H9 (cell line): ENCODE measurements at regions not wholly inside any gene's neighbourhood (a gene's known extent, or its start where the extent isn't known, plus 50 kb on each side); places are given as distances from the start of the nearest gene placed in this dataset.

Source experiments
- DNase-seq: peaks from one replicate; pipeline ENCODE4 v3.0.0-alpha.2; 2017
- H2AFZ ChIP-seq: one replicate; pipeline ENCODE4 v1.6.1; 2013; ENCODE audit warnings: mild to moderate bottlenecking, low read length, control low read depth, moderate library complexity
- H2AK5ac ChIP-seq: 2 replicates; pipeline ENCODE4 v1.6.1; 2013; ENCODE audit warnings: low read length, control low read depth, mixed read lengths; ENCODE audit not compliant: insufficient read length
- H2BK120ac ChIP-seq: one replicate; pipeline ENCODE4 v1.6.1; 2013; ENCODE audit warnings: low read depth, mild to moderate bottlenecking, low read length, control low read depth, inconsistent platforms; ENCODE audit not compliant: poor library complexity, severe bottlenecking
- H2BK12ac ChIP-seq: 2 replicates; pipeline ENCODE4 v1.6.1; 2013; ENCODE audit warnings: low read length, control low read depth, mixed read lengths, low read depth; ENCODE audit not compliant: insufficient read length
- H2BK15ac ChIP-seq: 2 replicates; pipeline ENCODE4 v1.6.1; 2013; ENCODE audit warnings: low read depth, low read length, control low read depth
- H2BK20ac ChIP-seq: one replicate; pipeline ENCODE4 v1.6.1; 2013; ENCODE audit warnings: low read depth, mild to moderate bottlenecking, low read length, control low read depth, inconsistent platforms; ENCODE audit not compliant: poor library complexity, severe bottlenecking
- H2BK5ac ChIP-seq: 2 replicates; pipeline ENCODE4 v1.6.1; 2013; ENCODE audit warnings: low read length, control low read depth, mixed read lengths; ENCODE audit not compliant: insufficient read length
- H3K14ac ChIP-seq: 2 replicates; pipeline ENCODE4 v1.6.1; 2013; ENCODE audit warnings: low read length, control low read depth; ENCODE audit not compliant: insufficient read depth
- H3K18ac ChIP-seq: 2 replicates; pipeline ENCODE4 v1.6.1; 2013; ENCODE audit warnings: low read depth, mild to moderate bottlenecking, mixed read lengths, low read length, control low read depth; ENCODE audit not compliant: insufficient read length
- H3K23ac ChIP-seq: 2 replicates; pipeline ENCODE4 v1.6.1; 2013; ENCODE audit warnings: low read length, control low read depth, mixed read lengths, low read depth; ENCODE audit not compliant: insufficient read length
- H3K23me2 ChIP-seq: 2 replicates; pipeline ENCODE4 v1.6.1; 2013; ENCODE audit warnings: low read depth, mild to moderate bottlenecking, mixed read lengths, low read length, control low read depth; ENCODE audit not compliant: insufficient read length, poor library complexity, severe bottlenecking
- H3K27ac ChIP-seq: 2 replicates; pipeline ENCODE4 v1.5.1; 2013; ENCODE audit warnings: low read length, control low read depth, mixed read lengths, low read depth; ENCODE audit not compliant: insufficient read length
- H3K27me3 ChIP-seq: 2 replicates; pipeline ENCODE4 v1.6.1; 2013; ENCODE audit warnings: low read length, control low read depth, inconsistent platforms; ENCODE audit not compliant: insufficient read depth
- H3K4ac ChIP-seq: 2 replicates; pipeline ENCODE4 v1.6.1; 2013; ENCODE audit warnings: low read depth, mild to moderate bottlenecking, control low read depth, inconsistent platforms, low read length, moderate library complexity
- H3K4me1 ChIP-seq: 2 replicates; pipeline ENCODE4 v1.6.1; 2013; ENCODE audit warnings: low read length, control low read depth, inconsistent platforms; ENCODE audit not compliant: insufficient read depth
- H3K4me2 ChIP-seq: 2 replicates; pipeline ENCODE4 v1.6.1; 2013; ENCODE audit warnings: low read length, control low read depth, mixed read lengths; ENCODE audit not compliant: insufficient read length, insufficient read depth
- H3K56ac ChIP-seq: 2 replicates; pipeline ENCODE4 v1.6.1; 2013; ENCODE audit warnings: low read depth, mild to moderate bottlenecking, mixed read lengths, low read length, control low read depth; ENCODE audit not compliant: insufficient read length
- H3K79me1 ChIP-seq: 2 replicates; pipeline ENCODE4 v1.6.1; 2013; ENCODE audit warnings: low read depth, mild to moderate bottlenecking, moderate library complexity, low read length, control low read depth, inconsistent platforms; ENCODE audit not compliant: insufficient read depth, poor library complexity, severe bottlenecking
- H3K79me2 ChIP-seq: 2 replicates; pipeline ENCODE4 v1.6.1; 2013; ENCODE audit warnings: low read length, control low read depth, inconsistent platforms; ENCODE audit not compliant: insufficient read depth
- H3K9ac ChIP-seq: 2 replicates; pipeline ENCODE4 v1.6.1; 2013; ENCODE audit warnings: low read length, control low read depth, mixed read lengths; ENCODE audit not compliant: insufficient read length; ENCODE audit errors: extremely low read depth
- H3K9me3 ChIP-seq: one replicate; pipeline ENCODE4 v1.6.1; 2013; ENCODE audit warnings: low read depth, low read length, inconsistent platforms; ENCODE audit not compliant: control insufficient read depth
- H3T11ph ChIP-seq: one replicate; pipeline ENCODE4 v1.6.1; 2013; ENCODE audit warnings: mild to moderate bottlenecking, low read length, control low read depth, inconsistent platforms
- H4K20me1 ChIP-seq: one replicate; pipeline ENCODE4 v1.6.1; 2013; ENCODE audit not compliant: control insufficient read depth, insufficient read length, insufficient read depth
- H4K5ac ChIP-seq: 2 replicates; pipeline ENCODE4 v1.6.1; 2013; ENCODE audit warnings: low read depth, mild to moderate bottlenecking, mixed read lengths, low read length, control low read depth; ENCODE audit not compliant: insufficient read length
- H4K8ac ChIP-seq: replicated peaks from 2 replicates; pipeline ENCODE4 v1.6.1; 2013; ENCODE audit warnings: low read length, control low read depth, mixed read lengths, low read depth; ENCODE audit not compliant: insufficient read length
- H4K91ac ChIP-seq: 2 replicates; pipeline ENCODE4 v1.6.1; 2013; ENCODE audit warnings: low read depth, mild to moderate bottlenecking, moderate library complexity, mixed read lengths, low read length, control low read depth; ENCODE audit not compliant: insufficient read length
- H3K27ac Mint-ChIP-seq, 3 experiments: 2 replicates in 2 of 3; 3 replicates in 1 of 3; pipeline ENCODE4 v1.8.0; 2020 to 2021; ENCODE audit warnings: mixed read lengths in 3 of 3, mild to moderate bottlenecking in 1 of 3, moderate library complexity in 1 of 3
- H3K27me3 Mint-ChIP-seq: 2 replicates; pipeline ENCODE4 v1.8.0; 2021; ENCODE audit warnings: low read depth, mild to moderate bottlenecking, moderate library complexity, mixed read lengths
- H3K36me3 Mint-ChIP-seq, 3 experiments: 2 replicates in 2 of 3; 3 replicates in 1 of 3; pipeline ENCODE4 v1.8.0; 2020 to 2021; ENCODE audit warnings: low read depth in 3 of 3, mixed read lengths in 3 of 3; ENCODE audit not compliant: insufficient read depth in 1 of 3
- H3K4me1 Mint-ChIP-seq, 2 experiments: 2 replicates each; pipeline ENCODE4 v1.8.0; 2020; ENCODE audit warnings: mixed read lengths in 2 of 2
- H3K4me3 Mint-ChIP-seq, 2 experiments: 2 replicates in 1 of 2; 3 replicates in 1 of 2; pipeline ENCODE4 v1.8.0; 2020 to 2021; ENCODE audit warnings: mild to moderate bottlenecking in 2 of 2, mixed read lengths in 2 of 2, moderate library complexity in 1 of 2
- H3K9me3 Mint-ChIP-seq, 2 experiments: 2 replicates in 1 of 2; 3 replicates in 1 of 2; pipeline ENCODE4 v1.8.0; 2020; ENCODE audit warnings: mild to moderate bottlenecking in 2 of 2, mixed read lengths in 2 of 2, moderate library complexity in 1 of 2
- WGBS: extraction: QIAGEN DNeasy Blood & Tissue Kit; methylation state at CpG from one replicate; pipeline ENCODE4 v1.1.7; 2013; ENCODE audit warnings: missing lambda C conversion rate, low lambda C conversion rate, mixed read lengths; ENCODE audit not compliant: insufficient read length; ENCODE audit errors: extremely low coverage; 5-methylcytosine and 5-hydroxymethylcytosine counted together
- TF ChIP-seq, protein P1 (sequence below): fragments of 200-600 bp; sonication (generic); conservative IDR thresholded peaks from 3 replicates; pipeline ENCODE4 v1.8.0; 2021; ENCODE audit warnings: antibody characterized with exemption, mild to moderate bottlenecking

DNA sequence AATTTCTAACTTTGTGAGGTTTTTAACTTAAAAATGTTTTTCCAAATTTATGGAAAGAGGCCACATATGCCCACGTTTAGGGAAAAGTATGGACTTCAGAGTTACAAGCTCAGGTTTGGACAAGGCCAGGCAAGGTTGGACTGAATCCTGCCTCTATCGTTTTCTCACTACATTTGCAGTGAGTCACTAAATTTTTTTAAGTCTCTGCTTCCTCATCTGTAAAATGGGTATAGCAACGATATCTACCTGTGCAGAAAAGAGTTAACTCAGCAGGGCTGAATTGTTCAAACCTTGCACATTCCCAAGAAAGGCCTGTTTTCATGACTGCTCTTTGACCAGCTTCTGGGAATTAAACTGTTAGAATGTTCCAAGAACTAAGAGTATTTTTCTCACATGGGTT lies 159.1 kb downstream of the LTN1 start:
- no peaks in the 10 kb centered on the region for H3K4me1 ChIP-seq
- no peak overlapping the region for H4K8ac ChIP-seq
- TF ChIP-seq, protein P1, sequence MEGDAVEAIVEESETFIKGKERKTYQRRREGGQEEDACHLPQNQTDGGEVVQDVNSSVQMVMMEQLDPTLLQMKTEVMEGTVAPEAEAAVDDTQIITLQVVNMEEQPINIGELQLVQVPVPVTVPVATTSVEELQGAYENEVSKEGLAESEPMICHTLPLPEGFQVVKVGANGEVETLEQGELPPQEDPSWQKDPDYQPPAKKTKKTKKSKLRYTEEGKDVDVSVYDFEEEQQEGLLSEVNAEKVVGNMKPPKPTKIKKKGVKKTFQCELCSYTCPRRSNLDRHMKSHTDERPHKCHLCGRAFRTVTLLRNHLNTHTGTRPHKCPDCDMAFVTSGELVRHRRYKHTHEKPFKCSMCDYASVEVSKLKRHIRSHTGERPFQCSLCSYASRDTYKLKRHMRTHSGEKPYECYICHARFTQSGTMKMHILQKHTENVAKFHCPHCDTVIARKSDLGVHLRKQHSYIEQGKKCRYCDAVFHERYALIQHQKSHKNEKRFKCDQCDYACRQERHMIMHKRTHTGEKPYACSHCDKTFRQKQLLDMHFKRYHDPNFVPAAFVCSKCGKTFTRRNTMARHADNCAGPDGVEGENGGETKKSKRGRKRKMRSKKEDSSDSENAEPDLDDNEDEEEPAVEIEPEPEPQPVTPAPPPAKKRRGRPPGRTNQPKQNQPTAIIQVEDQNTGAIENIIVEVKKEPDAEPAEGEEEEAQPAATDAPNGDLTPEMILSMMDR = no peak
- no peak overlapping the region for H3T11ph ChIP-seq
- H2BK5ac ChIP-seq = no peak overlapping the region
- H2BK20ac ChIP-seq = no peak overlapping the region
- H3K79me2 ChIP-seq = no peaks in the 10 kb centered on the region
- H3K56ac ChIP-seq = no peak overlapping the region
- no peak overlapping the region for H3K14ac ChIP-seq
- H3K27me3 ChIP-seq = no peaks in the 10 kb centered on the region
- Mint-ChIP-seq H3K36me3 (0 out of 7 replicates have a peak, but pooled peaks cover 0 to 4% (median 3%) of the 10 kb centered on the region in 3 experiments), H3K27me3 (no peaks in the 10 kb centered on the region), H3K9me3 (no peaks in the 10 kb centered on the region), H3K4me3 (no peak overlapping the region), H3K4me1 (peaks cover 12 to 21% of the 10 kb centered on the region in 2 experiments), H3K27ac (no peak overlapping the region)
- no peak overlapping the region for H3K9ac ChIP-seq
- no peak overlapping the region for H3K4ac ChIP-seq
- DNase-seq = no peak
- H3K18ac ChIP-seq = no peak overlapping the region
- no peak overlapping the region for H4K5ac ChIP-seq
- H2BK12ac ChIP-seq = no peak overlapping the region
- H4K91ac ChIP-seq = no peak overlapping the region
- H2AFZ ChIP-seq = no peak overlapping the region
- H2BK15ac ChIP-seq = no peak overlapping the region
- H2BK120ac ChIP-seq = no peak overlapping the region
- no peak overlapping the region for H3K23ac ChIP-seq
- H3K4me2 ChIP-seq = no peak overlapping the region
- no peaks in the 10 kb centered on the region for H4K20me1 ChIP-seq
- H3K23me2 ChIP-seq = no peaks in the 10 kb centered on the region
- H3K79me1 ChIP-seq = no peaks in the 10 kb centered on the region
- no peaks in the 10 kb centered on the region for H3K9me3 ChIP-seq
- H3K27ac ChIP-seq = no peak overlapping the region
- H2AK5ac ChIP-seq = no peak overlapping the region
- WGBS = no CpG with 5 or more reads among the region's 3 CpGs
